Upper lobe of right lung (tissue), 1 donor: ENCODE measurements at regions not wholly inside any gene's neighbourhood (a gene's known extent, or its start where the extent isn't known, plus 50 kb on each side); places are given as distances from the start of the nearest gene placed in this dataset.
"Not testable (repeated sequence)": the region's sequence is repeated elsewhere in the genome, so short reads cannot be mapped to it uniquely, and the experiment has no call there.

Source experiments
- ATAC-seq: fragments of 200-7000 bp; cut with Tn5 transposase; one replicate; pipeline ENCODE4 v1.9.1; 2020; ENCODE audit warnings: mild to moderate bottlenecking, moderate library complexity
- DNase-seq: peaks from one replicate; pipeline ENCODE4 v3.0.0-alpha.2; 2020
- H3K27ac ChIP-seq: fragments of 200-600 bp; one replicate; pipeline ENCODE4 v1.8.0; 2022
- H3K27me3 ChIP-seq: fragments of 200-600 bp; one replicate; pipeline ENCODE4 v1.8.0; 2022; ENCODE audit warnings: mild to moderate bottlenecking
- H3K36me3 ChIP-seq: fragments of 200-600 bp; one replicate; pipeline ENCODE4 v1.8.0; 2022
- H3K4me1 ChIP-seq: fragments of 200-600 bp; one replicate; pipeline ENCODE4 v1.8.0; 2022
- H3K4me3 ChIP-seq: fragments of 200-600 bp; one replicate; pipeline ENCODE4 v1.8.0; 2022; ENCODE audit warnings: mild to moderate bottlenecking
- H3K9me3 ChIP-seq: fragments of 200-600 bp; one replicate; pipeline ENCODE4 v1.8.0; 2022
- CTCF ChIP-seq: fragments of 200-600 bp; IDR thresholded peaks from one replicate; pipeline ENCODE4 v1.8.0; 2022; ENCODE audit warnings: antibody characterized with exemption
- intact Hi-C: fragments of 100-400 bp; cut with DNase I; formaldehyde crosslinking; loops from one replicate; pipeline ENCODE4 v1.11.0; 2022
- donor health status: DM: no; HTN: yes; CAD: no; lungs with severe emphysema.

GRCh38 chr15:22262613-22263020, 182.3 kb downstream of the OR4M2 start:
- intact Hi-C loops = no loop called here
- DNase-seq (peak; percentile 84), ATAC-seq (peak; percentile 85)
- no peaks in the 10 kb centered on the region for H3K4me1 ChIP-seq
- no peaks in the 10 kb centered on the region for H3K36me3 ChIP-seq
- H3K27me3 ChIP-seq = no peaks in the 10 kb centered on the region
- H3K27ac ChIP-seq = no peak overlapping the region
- H3K4me3 ChIP-seq = no peak overlapping the region
- no peak for TF ChIP-seq CTCF
- no peaks in the 10 kb centered on the region for H3K9me3 ChIP-seq

GRCh38 chr15:22263738-22264137, 183.4 kb downstream of the OR4M2 start:
- no peaks in the 10 kb centered on the region for H3K27me3 ChIP-seq
- intact Hi-C loops = no loop called here
- ATAC-seq (peak; percentile 4), DNase-seq (no peak)
- no peaks in the 10 kb centered on the region for H3K9me3 ChIP-seq
- no peak overlapping the region for H3K4me3 ChIP-seq
- no peak overlapping the region for H3K27ac ChIP-seq
- TF ChIP-seq CTCF = no peak
- H3K4me1 ChIP-seq = no peaks in the 10 kb centered on the region
- H3K36me3 ChIP-seq = no peaks in the 10 kb centered on the region

- DNase-seq, H3K27ac ChIP-seq, H3K4me3 ChIP-seq, H3K9me3 ChIP-seq, intact Hi-C loops, H3K36me3 ChIP-seq, ATAC-seq, H3K4me1 ChIP-seq, H3K27me3 ChIP-seq: not testable (repeated sequence)
Measured at GRCh38 chr15:22264272-22264671, 183.9 kb downstream of the OR4M2 start.

GRCh38 chr15:22265056-22265945, 185.0 kb downstream of the OR4M2 start:
- TF ChIP-seq CTCF = no peak
- no peaks in the 10 kb centered on the region for H3K4me1 ChIP-seq
- ATAC-seq (no peak), DNase-seq (no peak)
- no peak overlapping the region for H3K4me3 ChIP-seq
- H3K36me3 ChIP-seq = no peaks in the 10 kb centered on the region
- no peaks in the 10 kb centered on the region for H3K27me3 ChIP-seq
- intact Hi-C loops = no loop called here
- H3K27ac ChIP-seq = no peak overlapping the region
- no peaks in the 10 kb centered on the region for H3K9me3 ChIP-seq

GRCh38 chr15:22265970-22266369, 185.6 kb downstream of the OR4M2 start:
- no peak overlapping the region for H3K4me3 ChIP-seq
- no peak overlapping the region for H3K27ac ChIP-seq
- H3K9me3 ChIP-seq = no peaks in the 10 kb centered on the region
- H3K4me1 ChIP-seq = no peaks in the 10 kb centered on the region
- DNase-seq = no peak
- no peak for TF ChIP-seq CTCF
- no peak for ATAC-seq
- intact Hi-C loops = no loop called here
- no peaks in the 10 kb centered on the region for H3K36me3 ChIP-seq
- no peaks in the 10 kb centered on the region for H3K27me3 ChIP-seq

GRCh38 chr15:22267761-22268160, 187.4 kb downstream of the OR4M2 start:
- ATAC-seq (no peak), DNase-seq (no peak)
- TF ChIP-seq CTCF = no peak
- intact Hi-C loops = no loop called here
- H3K4me1 ChIP-seq = no peaks in the 10 kb centered on the region
- H3K9me3 ChIP-seq = no peaks in the 10 kb centered on the region
- H3K36me3 ChIP-seq = no peaks in the 10 kb centered on the region
- no peaks in the 10 kb centered on the region for H3K27me3 ChIP-seq
- no peak overlapping the region for H3K27ac ChIP-seq
- H3K4me3 ChIP-seq = no peak overlapping the region

- intact Hi-C loops, DNase-seq, H3K4me3 ChIP-seq, H3K27me3 ChIP-seq, H3K27ac ChIP-seq, H3K4me1 ChIP-seq, H3K36me3 ChIP-seq, H3K9me3 ChIP-seq, ATAC-seq: not testable (repeated sequence)
Measured at GRCh38 chr15:22268201-22268600, 187.9 kb downstream of the OR4M2 start.

GRCh38 chr15:22268654-22269053, 188.3 kb downstream of the OR4M2 start:
- H3K36me3 ChIP-seq, H3K9me3 ChIP-seq, H3K4me1 ChIP-seq, H3K27me3 ChIP-seq, H3K27ac ChIP-seq, DNase-seq, ATAC-seq, intact Hi-C loops, H3K4me3 ChIP-seq: not testable (repeated sequence)
